Lower lobe of right lung (tissue), 2 donors: ENCODE measurements at regions not wholly inside any gene's neighbourhood (a gene's known extent, or its start where the extent isn't known, plus 50 kb on each side); places are given as distances from the start of the nearest gene placed in this dataset.

Experiments used
- ATAC-seq, 2 donors: fragments of 200-7000 bp; cut with Tn5 transposase; one replicate each; pipeline ENCODE4 v1.9.1; 2020 to 2022; ENCODE audit warnings: mild to moderate bottlenecking in 2 of 2, moderate library complexity in 2 of 2
- DNase-seq: peaks from one replicate; pipeline ENCODE4 v3.0.0-alpha.2; 2020
- H3K27ac ChIP-seq: fragments of 200-600 bp; one replicate; pipeline ENCODE4 v1.8.0; 2022
- H3K27me3 ChIP-seq: fragments of 200-600 bp; one replicate; pipeline ENCODE4 v1.8.0; 2022; ENCODE audit warnings: low read depth
- H3K36me3 ChIP-seq: fragments of 200-600 bp; one replicate; pipeline ENCODE4 v1.8.0; 2022; ENCODE audit warnings: mild to moderate bottlenecking
- H3K4me1 ChIP-seq: fragments of 200-600 bp; one replicate; pipeline ENCODE4 v1.8.0; 2022
- H3K4me3 ChIP-seq: fragments of 200-600 bp; one replicate; pipeline ENCODE4 v1.8.0; 2022; ENCODE audit warnings: mild to moderate bottlenecking
- H3K9me3 ChIP-seq: fragments of 200-600 bp; one replicate; pipeline ENCODE4 v1.8.0; 2022
- intact Hi-C: fragments of 100-400 bp; cut with DNase I; formaldehyde crosslinking; loops from one replicate; pipeline ENCODE4 v1.11.0; 2022
- TF ChIP-seq, protein P1 (sequence below): fragments of 200-600 bp; IDR thresholded peaks from one replicate; pipeline ENCODE4 v1.8.0; 2022; ENCODE audit warnings: antibody characterized with exemption, mild to moderate bottlenecking
- donor health status: DM: no; HTN: yes; CAD: no; lungs with severe emphysema.

DNA sequence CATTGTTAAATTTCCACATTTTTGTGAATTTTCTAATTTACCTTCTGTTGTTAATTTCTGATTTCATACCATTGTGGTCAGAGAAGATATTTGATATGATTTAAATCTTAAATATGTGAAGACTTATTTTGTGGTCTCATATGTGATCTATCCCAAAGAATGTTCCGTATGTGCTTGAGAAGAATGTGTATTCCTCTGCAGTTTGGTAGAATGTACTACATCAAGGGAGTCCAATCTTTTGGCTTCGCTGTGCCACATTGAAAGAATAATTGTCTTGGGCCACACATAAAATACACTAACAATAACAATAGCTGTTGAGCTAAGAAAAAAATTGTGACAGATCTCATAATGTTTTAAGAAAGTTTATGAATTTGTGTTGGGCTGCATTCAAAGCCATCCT is 140.7 kb upstream of the PRNP start:
- H3K27me3 ChIP-seq: no peaks in the 10 kb centered on the region
- intact Hi-C loops: no loop called here
- no peaks in the 10 kb centered on the region for H3K9me3 ChIP-seq
- no peak overlapping the region for H3K27ac ChIP-seq
- no peaks in the 10 kb centered on the region for H3K36me3 ChIP-seq
- TF ChIP-seq, protein P1, sequence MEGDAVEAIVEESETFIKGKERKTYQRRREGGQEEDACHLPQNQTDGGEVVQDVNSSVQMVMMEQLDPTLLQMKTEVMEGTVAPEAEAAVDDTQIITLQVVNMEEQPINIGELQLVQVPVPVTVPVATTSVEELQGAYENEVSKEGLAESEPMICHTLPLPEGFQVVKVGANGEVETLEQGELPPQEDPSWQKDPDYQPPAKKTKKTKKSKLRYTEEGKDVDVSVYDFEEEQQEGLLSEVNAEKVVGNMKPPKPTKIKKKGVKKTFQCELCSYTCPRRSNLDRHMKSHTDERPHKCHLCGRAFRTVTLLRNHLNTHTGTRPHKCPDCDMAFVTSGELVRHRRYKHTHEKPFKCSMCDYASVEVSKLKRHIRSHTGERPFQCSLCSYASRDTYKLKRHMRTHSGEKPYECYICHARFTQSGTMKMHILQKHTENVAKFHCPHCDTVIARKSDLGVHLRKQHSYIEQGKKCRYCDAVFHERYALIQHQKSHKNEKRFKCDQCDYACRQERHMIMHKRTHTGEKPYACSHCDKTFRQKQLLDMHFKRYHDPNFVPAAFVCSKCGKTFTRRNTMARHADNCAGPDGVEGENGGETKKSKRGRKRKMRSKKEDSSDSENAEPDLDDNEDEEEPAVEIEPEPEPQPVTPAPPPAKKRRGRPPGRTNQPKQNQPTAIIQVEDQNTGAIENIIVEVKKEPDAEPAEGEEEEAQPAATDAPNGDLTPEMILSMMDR: no peak
- no peak for ATAC-seq
- H3K4me3 ChIP-seq: no peak overlapping the region
- no peaks in the 10 kb centered on the region for H3K4me1 ChIP-seq
- no peak for DNase-seq

DNA sequence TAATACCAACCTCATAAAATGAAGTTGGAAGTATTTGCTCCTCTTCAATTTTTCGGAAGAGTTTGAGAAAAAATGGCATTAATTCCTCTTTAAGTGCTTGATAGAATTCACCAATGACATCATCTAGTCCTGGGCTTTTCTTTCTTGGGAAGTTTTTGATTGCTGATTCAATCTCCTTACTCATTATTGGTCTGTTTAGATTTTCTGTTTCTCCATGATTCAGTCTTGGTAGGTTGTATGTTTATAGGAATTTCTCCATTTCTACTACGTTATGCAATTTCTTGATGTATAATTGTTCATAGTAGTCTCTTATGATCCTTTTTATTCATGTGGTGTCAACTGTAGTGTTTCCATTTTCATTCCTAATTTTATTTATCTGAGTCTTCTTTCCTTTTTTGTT is 141.5 kb upstream of the PRNP start:
- Histone ChIP-seq H3K4me3 (no peak overlapping the region), H3K27ac (no peak overlapping the region), H3K9me3 (no peaks in the 10 kb centered on the region), H3K4me1 (no peaks in the 10 kb centered on the region), H3K36me3 (no peaks in the 10 kb centered on the region), H3K27me3 (no peaks in the 10 kb centered on the region)
- no peak for DNase-seq
- ATAC-seq: no peak
- TF ChIP-seq, protein P1: no peak
- intact Hi-C loops: no loop called here

- Histone ChIP-seq H3K9me3 (no peaks in the 10 kb centered on the region), H3K27ac (no peak overlapping the region), H3K27me3 (no peaks in the 10 kb centered on the region), H3K36me3 (no peaks in the 10 kb centered on the region), H3K4me3 (no peak overlapping the region), H3K4me1 (no peaks in the 10 kb centered on the region)
- intact Hi-C loops: no loop called here
- ATAC-seq: no peak
- DNase-seq: no peak
- TF ChIP-seq, protein P1: no peak
Measured at GRCh38 chr20:4542270-4542669, 144.0 kb upstream of the PRNP start.

- intact Hi-C loops: no loop called here
- Histone ChIP-seq H3K4me3 (no peak overlapping the region), H3K9me3 (no peaks in the 10 kb centered on the region), H3K4me1 (no peaks in the 10 kb centered on the region), H3K36me3 (no peaks in the 10 kb centered on the region), H3K27me3 (no peaks in the 10 kb centered on the region), H3K27ac (no peak overlapping the region)
- TF ChIP-seq, protein P1: no peak
- DNase-seq (no peak), ATAC-seq (no peak)
Measured at GRCh38 chr20:4534315-4534714, 151.9 kb upstream of the PRNP start.

- intact Hi-C loops: no loop called here
- DNase-seq: no peak
Measured at GRCh38 chr20:4533368-4534133, 152.7 kb upstream of the PRNP start.

More at GRCh38 chr20:4533368-4534133, 152.7 kb upstream of the PRNP start:
- no peaks in the 10 kb centered on the region for H3K27me3 ChIP-seq
- H3K4me1 ChIP-seq: no peaks in the 10 kb centered on the region
- TF ChIP-seq, protein P1: no peak
- no peak for ATAC-seq
- no peak overlapping the region for H3K27ac ChIP-seq
- H3K4me3 ChIP-seq: no peak overlapping the region
- peaks cover 5% of the 10 kb centered on the region for H3K9me3 ChIP-seq
- no peaks in the 10 kb centered on the region for H3K36me3 ChIP-seq
